Thoracic aorta (tissue), 2 donors: ENCODE measurements at regions not wholly inside any gene's neighbourhood (a gene's known extent, or its start where the extent isn't known, plus 50 kb on each side); places are given as distances from the start of the nearest gene placed in this dataset.

Source experiments
- ATAC-seq: fragments of 150-250 bp; one replicate; pipeline ENCODE4 v1.8.0; 2017; ENCODE audit warnings: low read depth; ENCODE audit not compliant: insufficient number of reproducible peaks, low FRiP score
- DNase-seq: peaks from one replicate; pipeline ENCODE4 v3.0.0-alpha.2; 2020; ENCODE audit warnings: low spot score
- H3K27ac ChIP-seq, 2 donors: fragments of 200-600 bp; sonication (generic); 1 replicate in 1 of 2; 2 replicates in 1 of 2; pipeline ENCODE4 v1.5.1; 2016; ENCODE audit warnings: mild to moderate bottlenecking in 2 of 2, moderate library complexity in 2 of 2
- H3K27me3 ChIP-seq: fragments of 200-600 bp; sonication (generic); replicated peaks from 2 replicates; pipeline ENCODE4 v1.6.0; 2016; ENCODE audit warnings: mild to moderate bottlenecking; ENCODE audit not compliant: insufficient read depth
- H3K36me3 ChIP-seq: fragments of 200-600 bp; sonication (generic); one replicate; pipeline ENCODE4 v1.5.1; 2016
- H3K4me1 ChIP-seq, 2 donors: fragments of 200-600 bp; sonication (generic); 1 replicate in 1 of 2; 2 replicates in 1 of 2; pipeline versions ENCODE4 v1.5.1 to v1.6.0; 2016; ENCODE audit warnings: low read depth in 2 of 2, mild to moderate bottlenecking in 1 of 2; ENCODE audit not compliant: control insufficient read depth in 1 of 2
- H3K4me3 ChIP-seq: fragments of 200-600 bp; sonication (generic); 2 replicates; pipeline ENCODE4 v1.5.1; 2016; ENCODE audit warnings: mild to moderate bottlenecking
- H3K9me3 ChIP-seq: fragments of 200-600 bp; sonication (generic); 2 replicates; pipeline ENCODE4 v1.5.1; 2016
- TF ChIP-seq, protein P1 (sequence below): fragments of 200-600 bp; sonication (generic); IDR thresholded peaks from one replicate; pipeline ENCODE4 v1.5.1; 2019; ENCODE audit warnings: antibody characterized with exemption

DNA sequence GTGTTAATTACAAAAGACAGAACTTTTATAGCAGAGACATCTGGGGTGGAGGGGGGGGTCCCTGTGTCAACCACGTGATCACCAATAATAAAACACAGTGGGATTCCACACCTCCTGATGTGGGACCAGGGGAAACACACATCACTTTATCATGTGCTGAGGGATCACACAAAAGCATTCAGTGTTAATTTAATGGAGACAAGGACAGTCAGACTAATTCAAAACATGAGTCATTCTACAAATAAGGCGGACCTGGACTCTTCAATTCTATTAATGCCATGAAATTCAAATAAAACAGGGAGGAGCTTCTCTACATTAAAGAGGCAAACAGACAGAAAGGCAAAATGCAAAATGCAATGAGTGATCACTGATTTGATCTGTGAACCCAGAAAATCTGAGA, 67.3 kb upstream of the PFKP start:
- H3K9me3 ChIP-seq, result no peaks in the 10 kb centered on the region
- no peaks in the 10 kb centered on the region for H3K27me3 ChIP-seq
- no peak for DNase-seq
- no peak overlapping the region for H3K27ac ChIP-seq
- H3K4me1 ChIP-seq, result no peaks in the 10 kb centered on the region
- TF ChIP-seq, protein P1, sequence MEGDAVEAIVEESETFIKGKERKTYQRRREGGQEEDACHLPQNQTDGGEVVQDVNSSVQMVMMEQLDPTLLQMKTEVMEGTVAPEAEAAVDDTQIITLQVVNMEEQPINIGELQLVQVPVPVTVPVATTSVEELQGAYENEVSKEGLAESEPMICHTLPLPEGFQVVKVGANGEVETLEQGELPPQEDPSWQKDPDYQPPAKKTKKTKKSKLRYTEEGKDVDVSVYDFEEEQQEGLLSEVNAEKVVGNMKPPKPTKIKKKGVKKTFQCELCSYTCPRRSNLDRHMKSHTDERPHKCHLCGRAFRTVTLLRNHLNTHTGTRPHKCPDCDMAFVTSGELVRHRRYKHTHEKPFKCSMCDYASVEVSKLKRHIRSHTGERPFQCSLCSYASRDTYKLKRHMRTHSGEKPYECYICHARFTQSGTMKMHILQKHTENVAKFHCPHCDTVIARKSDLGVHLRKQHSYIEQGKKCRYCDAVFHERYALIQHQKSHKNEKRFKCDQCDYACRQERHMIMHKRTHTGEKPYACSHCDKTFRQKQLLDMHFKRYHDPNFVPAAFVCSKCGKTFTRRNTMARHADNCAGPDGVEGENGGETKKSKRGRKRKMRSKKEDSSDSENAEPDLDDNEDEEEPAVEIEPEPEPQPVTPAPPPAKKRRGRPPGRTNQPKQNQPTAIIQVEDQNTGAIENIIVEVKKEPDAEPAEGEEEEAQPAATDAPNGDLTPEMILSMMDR, result no peak
- no peaks in the 10 kb centered on the region for H3K36me3 ChIP-seq
- no peak for ATAC-seq
- no peak overlapping the region for H3K4me3 ChIP-seq

DNA sequence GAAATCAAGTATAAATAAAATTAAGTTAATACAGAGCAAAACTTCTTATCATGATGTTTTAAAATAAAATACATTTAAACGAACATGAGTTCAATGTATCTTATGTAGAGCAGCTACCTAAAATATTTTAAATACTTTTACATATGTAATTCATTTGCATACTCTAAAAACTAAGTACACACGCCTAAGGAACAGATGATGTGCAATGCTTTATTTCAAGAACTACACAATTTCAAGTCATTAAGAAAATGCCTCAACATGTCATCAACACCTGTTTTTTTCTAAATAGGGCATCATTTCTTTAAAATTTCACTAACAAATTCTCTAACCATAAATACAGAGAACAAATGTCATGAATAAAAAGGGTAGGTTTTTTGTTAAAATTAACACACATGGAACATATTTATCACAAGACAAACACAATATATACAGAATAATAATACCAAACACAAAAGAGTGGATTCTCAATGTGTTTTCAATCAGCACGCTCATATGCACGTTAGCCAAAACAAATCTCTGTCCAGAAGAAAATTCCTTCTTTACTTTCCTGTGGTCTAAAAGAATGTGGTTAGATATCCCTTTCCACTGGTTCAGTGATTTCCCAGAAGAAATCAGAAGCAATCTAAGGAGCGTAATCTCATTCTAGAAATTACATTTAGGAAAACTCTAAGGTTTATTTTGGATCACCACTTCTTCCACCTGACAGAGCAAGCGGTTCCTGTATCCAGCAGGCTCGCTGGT, 73.0 kb upstream of the PFKP start:
- no peak overlapping the region for H3K27ac ChIP-seq
- no peak overlapping the region for H3K4me3 ChIP-seq
- TF ChIP-seq, protein P1, result no peak
- DNase-seq, result no peak
- H3K36me3 ChIP-seq, result no peaks in the 10 kb centered on the region
- no peaks in the 10 kb centered on the region for H3K27me3 ChIP-seq
- ATAC-seq, result no peak
- peaks cover 3% of the 10 kb centered on the region for H3K9me3 ChIP-seq
- no peaks in the 10 kb centered on the region for H3K4me1 ChIP-seq

DNA sequence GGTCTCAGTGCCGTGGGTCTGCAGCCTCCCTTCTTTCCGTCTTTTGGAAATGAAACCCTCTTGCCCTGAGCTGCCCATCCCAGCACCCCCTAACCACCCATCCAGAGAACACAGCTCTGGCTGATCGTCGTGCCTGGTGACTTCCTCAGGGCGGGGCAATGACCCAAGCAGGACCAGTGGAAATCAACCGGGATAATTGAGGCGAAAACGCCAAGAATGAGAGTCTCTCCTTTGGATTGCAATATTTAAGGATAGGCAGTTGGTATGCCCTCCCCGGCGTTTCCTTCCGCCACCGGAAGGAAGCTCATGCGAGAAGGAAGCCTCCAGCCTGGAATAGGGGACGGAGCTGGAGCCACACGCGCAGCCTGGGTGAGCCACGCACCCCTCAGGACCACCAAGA, 73.7 kb upstream of the PFKP start:
- DNase-seq (no peak), ATAC-seq (no peak)
- H3K36me3 ChIP-seq, result no peaks in the 10 kb centered on the region
- no peaks in the 10 kb centered on the region for H3K4me1 ChIP-seq
- TF ChIP-seq, protein P1, result no peak
- no peaks in the 10 kb centered on the region for H3K27me3 ChIP-seq
- H3K9me3 ChIP-seq, result peaks cover 9% of the 10 kb centered on the region
- H3K27ac ChIP-seq, result no peak overlapping the region
- H3K4me3 ChIP-seq, result no peak overlapping the region

DNA sequence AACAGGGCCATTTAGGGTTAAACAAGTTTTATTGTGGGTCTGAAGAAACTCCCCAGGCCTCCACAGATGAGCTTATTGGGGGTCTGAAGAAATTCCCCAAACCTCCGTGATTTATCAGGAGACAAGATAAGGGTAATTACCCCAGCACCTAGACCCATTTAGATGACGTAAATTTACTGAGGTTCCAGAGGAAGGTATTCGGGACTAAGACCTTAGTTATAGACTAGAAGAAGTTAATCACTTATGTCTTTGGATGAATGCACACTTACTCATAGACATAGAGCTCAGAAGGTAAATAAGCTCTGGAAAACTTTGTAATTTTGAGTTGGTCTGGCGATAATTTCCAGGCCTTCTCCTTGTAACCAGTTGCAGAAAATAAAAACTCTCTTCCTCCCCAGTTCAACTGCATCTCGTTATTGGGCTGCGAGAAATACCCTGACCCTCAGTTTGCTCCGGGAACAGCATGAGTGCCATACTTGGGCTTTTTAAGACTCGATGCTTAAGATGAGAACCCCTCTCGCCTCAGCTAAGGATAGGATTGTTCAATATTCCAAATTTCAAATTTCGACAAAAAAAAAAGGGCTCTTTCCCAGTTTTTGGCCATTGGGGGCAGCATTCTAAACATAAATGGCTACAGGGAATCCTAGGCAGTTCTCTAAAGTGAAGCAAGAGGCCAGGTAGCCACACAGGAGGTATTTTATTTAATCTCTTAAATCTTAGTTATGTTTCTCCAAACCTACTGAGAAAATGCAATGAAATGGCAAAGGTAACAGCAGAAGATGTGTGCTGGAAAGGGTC, 74.7 kb upstream of the PFKP start:
- TF ChIP-seq, protein P1, result no peak
- H3K27me3 ChIP-seq, result no peaks in the 10 kb centered on the region
- peaks cover 9% of the 10 kb centered on the region for H3K9me3 ChIP-seq
- ATAC-seq, result no peak
- H3K4me1 ChIP-seq, result no peaks in the 10 kb centered on the region
- H3K4me3 ChIP-seq, result no peak overlapping the region
- DNase-seq, result no peak
- no peak overlapping the region for H3K27ac ChIP-seq
- no peaks in the 10 kb centered on the region for H3K36me3 ChIP-seq

DNA sequence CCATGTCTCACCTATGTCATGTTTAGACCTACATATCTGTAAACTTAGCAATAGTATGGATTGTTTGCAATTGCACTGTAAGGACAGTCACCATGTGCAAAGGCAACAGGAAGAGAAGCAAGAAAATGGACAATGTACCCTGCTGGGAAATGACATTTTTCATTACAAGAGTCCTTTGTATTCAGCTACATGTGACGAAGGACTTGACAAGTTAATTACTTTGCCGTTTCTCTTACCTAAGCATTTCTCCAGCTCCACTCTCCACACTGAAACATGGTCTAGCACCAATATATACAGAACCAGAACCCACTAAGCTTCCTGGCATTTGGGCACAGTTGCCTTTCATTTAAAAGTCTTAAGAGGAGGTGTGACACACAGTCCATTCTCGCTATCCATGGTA, 76.6 kb upstream of the PFKP start:
- DNase-seq, result no peak
- Histone ChIP-seq H3K4me3 (no peak overlapping the region), H3K36me3 (no peaks in the 10 kb centered on the region), H3K27ac (no peak overlapping the region), H3K27me3 (no peaks in the 10 kb centered on the region), H3K9me3 (peaks cover 9% of the 10 kb centered on the region), H3K4me1 (no peaks in the 10 kb centered on the region)
- no peak for ATAC-seq
- TF ChIP-seq, protein P1, result no peak
